ENCODE measurements at regions not wholly inside any gene's neighbourhood (a gene's known extent, or its start where the extent isn't known, plus 50 kb on each side); places are given as distances from the start of the nearest gene placed in this dataset.
"Not testable (repeated sequence)": the region's sequence is repeated elsewhere in the genome, so short reads cannot be mapped to it uniquely, and the experiment has no call there.

DNA sequence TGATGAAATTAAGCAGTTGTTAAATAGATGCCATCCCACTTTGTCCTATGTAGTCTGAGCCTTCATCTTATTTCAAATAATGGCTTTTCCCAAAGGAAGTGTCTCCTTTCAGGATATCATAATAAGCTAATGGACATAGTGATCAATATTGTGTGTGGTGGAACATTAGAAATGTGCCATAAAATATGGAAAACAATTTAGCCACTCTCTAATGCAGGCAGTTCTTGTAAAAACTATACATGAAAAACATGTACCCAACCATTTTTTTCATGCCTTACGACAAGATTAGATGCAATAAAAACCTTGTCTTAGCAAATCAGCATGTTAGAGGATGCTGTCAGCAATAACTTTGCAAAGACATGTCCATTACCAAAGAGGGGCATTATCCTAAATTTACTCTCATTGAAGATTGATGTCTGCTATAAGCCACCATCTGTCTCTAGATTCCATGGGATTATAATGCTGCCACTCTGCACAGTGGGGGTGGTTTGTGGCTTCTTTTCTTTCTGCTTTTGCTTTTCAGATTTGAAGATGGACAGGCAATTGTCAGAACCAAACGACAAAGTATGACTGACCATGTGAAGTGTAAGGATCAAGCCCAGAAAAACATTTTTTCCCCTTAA is 724.0 kb upstream of the ZNF608 start:
- Mint-ChIP-seq H3K4me3 (no peak overlapping the region), H3K9me3 (no peaks in the 10 kb centered on the region), H3K36me3 (ENCODE audit: low read depth) (no peaks in the 10 kb centered on the region), H3K27ac (no peak overlapping the region), H3K27me3 (ENCODE audit: low read depth) (no peaks in the 10 kb centered on the region), H3K4me1 (ENCODE audit: low read depth) (no peaks in the 10 kb centered on the region)

DNA sequence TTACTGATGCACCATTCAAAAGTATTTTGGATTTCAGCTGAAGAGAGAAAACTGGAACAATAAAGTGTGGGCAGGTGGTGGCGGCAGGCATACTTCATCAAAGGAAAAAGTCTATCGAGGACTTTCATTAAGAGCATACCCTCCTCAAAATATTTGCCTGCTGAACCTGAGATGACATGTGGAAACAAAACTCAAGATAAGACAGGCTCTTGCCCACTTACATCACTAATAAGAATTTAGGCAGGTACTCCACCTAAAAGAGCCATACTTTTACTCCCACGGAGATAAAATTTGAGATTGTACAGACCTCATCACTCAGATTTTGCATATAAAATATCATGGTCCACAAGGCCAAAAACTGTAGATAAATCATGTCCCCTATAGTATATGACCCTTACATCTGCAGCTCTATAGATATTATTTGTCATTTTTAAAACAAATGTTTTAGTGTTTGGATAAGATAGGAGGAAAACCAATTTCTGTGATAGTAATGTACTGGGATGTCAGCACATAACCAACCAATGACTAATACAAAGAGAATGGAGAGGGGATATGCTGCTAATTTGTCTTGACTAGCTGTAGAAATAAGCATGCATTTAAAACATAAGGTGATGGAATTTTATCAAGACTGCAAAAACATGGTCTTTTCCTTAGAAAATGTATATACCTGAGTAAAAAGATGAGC is 730.6 kb upstream of the ZNF608 start:
- peaks cover 8% of the 10 kb centered on the region for H3K9me3 Mint-ChIP-seq
- no peaks in the 10 kb centered on the region for H3K27me3 Mint-ChIP-seq (ENCODE audit: low read depth)
- no peak overlapping the region for H3K4me3 Mint-ChIP-seq
- H3K27ac Mint-ChIP-seq = no peak overlapping the region
- no peaks in the 10 kb centered on the region for H3K36me3 Mint-ChIP-seq (ENCODE audit: low read depth)
- no peaks in the 10 kb centered on the region for H3K4me1 Mint-ChIP-seq (ENCODE audit: low read depth)

DNA sequence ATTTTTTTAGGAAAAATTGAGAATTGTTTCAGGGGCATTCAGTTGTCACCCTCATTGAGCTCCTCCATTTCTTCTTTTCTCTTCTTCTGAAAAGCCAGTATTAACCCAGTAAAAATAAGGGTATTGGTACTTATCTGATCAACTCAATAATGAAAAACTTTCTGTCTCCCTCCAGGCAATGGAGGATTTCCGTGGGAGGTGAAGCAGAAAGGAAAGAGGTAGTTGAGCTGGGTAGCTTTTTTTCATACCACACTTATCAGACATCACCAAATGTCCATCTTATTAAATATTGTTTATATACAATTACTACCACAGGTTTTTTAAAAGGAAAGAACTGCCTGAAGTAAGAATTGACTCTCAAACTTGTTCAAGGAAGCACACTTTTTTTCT is 731.1 kb upstream of the ZNF608 start:
- Mint-ChIP-seq H3K9me3 (peaks cover 8% of the 10 kb centered on the region), H3K27ac (no peak overlapping the region), H3K27me3 (ENCODE audit: low read depth) (no peaks in the 10 kb centered on the region), H3K36me3 (ENCODE audit: low read depth) (no peaks in the 10 kb centered on the region), H3K4me3 (no peak overlapping the region), H3K4me1 (ENCODE audit: low read depth) (no peaks in the 10 kb centered on the region)

DNA sequence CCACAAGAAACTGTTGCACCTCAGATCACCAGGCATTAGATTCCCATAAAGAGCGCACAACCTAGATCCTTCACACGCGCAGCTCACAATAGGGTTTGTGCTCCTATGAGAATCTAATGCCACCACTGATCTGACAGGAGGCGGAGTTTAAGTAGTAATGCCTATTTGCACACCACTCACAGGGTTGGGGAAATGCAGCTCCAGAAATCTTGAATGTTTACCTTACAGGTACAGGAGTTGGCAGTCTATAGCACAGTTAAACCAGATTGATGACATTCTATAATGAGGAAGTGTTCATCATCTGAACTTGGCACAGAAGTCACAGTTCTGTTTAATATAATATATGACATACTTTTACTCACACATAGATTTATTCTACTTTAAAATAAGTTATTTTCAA is 732.2 kb upstream of the ZNF608 start:
- H3K4me1 Mint-ChIP-seq (ENCODE audit: low read depth) = no peaks in the 10 kb centered on the region
- H3K36me3 Mint-ChIP-seq (ENCODE audit: low read depth) = no peaks in the 10 kb centered on the region
- H3K27me3 Mint-ChIP-seq (ENCODE audit: low read depth) = no peaks in the 10 kb centered on the region
- H3K4me3 Mint-ChIP-seq = no peak overlapping the region
- H3K27ac Mint-ChIP-seq = no peak overlapping the region
- H3K9me3 Mint-ChIP-seq = peaks cover 8% of the 10 kb centered on the region

DNA sequence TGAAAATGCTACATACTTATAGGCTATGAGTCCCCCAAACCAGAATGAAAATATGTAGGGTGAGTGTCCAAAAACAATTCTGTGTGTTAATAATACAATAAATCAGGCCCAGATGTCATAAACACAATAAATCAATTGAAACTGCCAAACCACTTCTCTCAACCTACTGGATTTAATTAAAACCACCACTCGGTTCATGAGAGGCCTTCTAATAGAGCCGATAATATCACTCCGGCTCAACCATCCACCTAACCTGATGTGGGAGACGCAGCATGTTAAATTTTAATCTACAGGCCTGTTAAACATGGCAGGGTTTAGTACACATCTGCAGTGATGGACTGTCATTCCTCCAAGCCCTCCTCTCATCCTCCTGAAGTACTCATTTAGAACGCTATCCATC is 734.5 kb upstream of the ZNF608 start:
- Mint-ChIP-seq H3K4me1 (ENCODE audit: low read depth) (no peaks in the 10 kb centered on the region), H3K36me3 (ENCODE audit: low read depth) (no peaks in the 10 kb centered on the region), H3K27me3 (ENCODE audit: low read depth) (no peaks in the 10 kb centered on the region), H3K27ac (no peak overlapping the region), H3K9me3 (peaks cover 8% of the 10 kb centered on the region), H3K4me3 (no peak overlapping the region)

DNA sequence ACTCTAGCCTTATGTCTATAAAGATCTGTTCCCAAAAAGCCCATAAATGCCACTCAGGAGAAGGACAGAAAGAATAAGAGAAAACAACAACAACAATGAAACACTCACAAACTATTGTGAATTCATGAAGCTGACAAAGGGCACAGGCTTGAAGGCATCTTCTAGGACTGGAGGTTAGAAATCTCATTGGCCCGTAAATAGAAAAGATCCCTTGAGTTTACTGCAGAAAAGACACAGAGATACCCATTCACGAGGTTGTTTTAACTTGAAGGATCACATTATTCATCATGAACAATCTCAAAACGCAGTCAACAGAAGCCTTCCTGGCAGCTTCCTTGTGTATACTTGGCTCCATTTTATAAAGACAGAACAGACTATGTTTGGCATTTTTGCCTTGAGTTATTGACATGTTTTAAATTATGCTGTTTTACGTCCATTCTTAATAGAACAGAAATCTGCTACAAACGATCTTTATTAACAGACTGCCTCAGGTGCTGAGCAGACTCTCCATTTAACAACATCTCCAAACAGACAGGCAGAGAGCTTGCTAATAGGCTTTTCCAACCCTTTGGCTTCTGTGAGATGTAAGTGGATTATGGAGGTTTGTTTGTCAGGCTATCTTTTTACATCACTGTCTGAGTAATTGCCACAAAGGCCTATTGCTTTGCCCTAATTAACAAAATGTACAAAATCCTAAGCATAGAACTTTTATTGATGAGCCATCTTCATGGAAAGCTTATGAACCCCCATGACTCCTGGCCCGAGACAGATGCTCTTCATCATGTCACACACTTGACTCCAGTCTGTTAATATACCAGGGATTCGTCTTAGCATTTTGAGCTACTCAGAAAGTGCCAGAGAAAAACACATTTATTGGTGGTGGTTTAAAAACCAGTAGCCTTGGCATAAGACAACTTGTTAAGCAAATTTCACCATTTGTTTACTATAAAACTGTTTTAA is 735.3 kb upstream of the ZNF608 start:
- no peaks in the 10 kb centered on the region for H3K27me3 Mint-ChIP-seq (ENCODE audit: low read depth)
- H3K4me1 Mint-ChIP-seq (ENCODE audit: low read depth) = no peaks in the 10 kb centered on the region
- no peak overlapping the region for H3K27ac Mint-ChIP-seq
- H3K36me3 Mint-ChIP-seq (ENCODE audit: low read depth) = no peaks in the 10 kb centered on the region
- H3K9me3 Mint-ChIP-seq = peaks cover 8% of the 10 kb centered on the region
- no peak overlapping the region for H3K4me3 Mint-ChIP-seq

DNA sequence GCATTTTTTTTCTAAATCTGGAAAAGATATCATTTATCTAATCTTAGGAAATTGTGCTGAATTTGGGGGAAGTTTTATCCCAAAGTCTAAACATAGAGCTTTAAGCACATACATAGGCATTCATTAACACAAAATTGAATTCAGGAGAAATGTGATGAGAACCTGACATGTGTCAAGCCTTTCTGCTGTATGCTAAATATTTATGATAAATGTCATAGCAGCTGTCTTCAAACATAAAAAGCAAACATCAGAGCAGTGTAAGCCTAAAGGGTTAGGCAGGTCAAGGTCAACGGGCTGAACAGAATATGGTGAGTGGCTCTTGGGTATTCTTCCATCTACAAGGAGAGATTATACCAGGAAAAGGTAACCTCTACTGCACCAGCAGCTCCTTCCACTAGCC is 737.2 kb upstream of the ZNF608 start:
- H3K4me1 Mint-ChIP-seq (ENCODE audit: low read depth) = no peaks in the 10 kb centered on the region
- H3K27me3 Mint-ChIP-seq (ENCODE audit: low read depth) = no peaks in the 10 kb centered on the region
- H3K36me3 Mint-ChIP-seq (ENCODE audit: low read depth) = no peaks in the 10 kb centered on the region
- no peak overlapping the region for H3K27ac Mint-ChIP-seq
- no peak overlapping the region for H3K4me3 Mint-ChIP-seq
- peaks cover 5% of the 10 kb centered on the region for H3K9me3 Mint-ChIP-seq

DNA sequence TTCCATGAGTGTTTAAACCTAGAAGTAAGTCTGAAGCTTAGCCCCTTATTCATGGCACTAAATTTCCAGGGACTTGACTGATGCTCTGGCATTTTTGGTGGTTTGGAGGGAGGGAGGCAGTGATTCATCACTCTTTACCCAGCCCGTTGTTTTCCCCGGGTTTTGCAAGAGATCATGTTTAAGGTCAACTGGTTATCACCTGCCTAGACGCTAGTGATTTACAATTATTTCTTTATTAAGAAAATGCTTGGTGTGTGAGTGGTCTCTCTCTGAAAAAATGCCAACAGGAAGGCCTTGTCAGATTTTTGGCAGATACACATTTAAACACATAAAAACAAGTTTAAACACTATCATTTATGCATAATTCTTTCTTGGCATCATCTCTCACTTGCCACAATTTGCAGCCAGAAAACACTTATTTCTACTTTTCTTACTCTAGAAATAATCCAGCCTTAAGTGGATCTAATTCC is 737.9 kb upstream of the ZNF608 start:
- H3K36me3 Mint-ChIP-seq (ENCODE audit: low read depth) = no peaks in the 10 kb centered on the region
- H3K4me1 Mint-ChIP-seq (ENCODE audit: low read depth) = no peaks in the 10 kb centered on the region
- no peaks in the 10 kb centered on the region for H3K27me3 Mint-ChIP-seq (ENCODE audit: low read depth)
- peaks cover 4% of the 10 kb centered on the region for H3K9me3 Mint-ChIP-seq
- H3K27ac Mint-ChIP-seq = no peak overlapping the region
- no peak overlapping the region for H3K4me3 Mint-ChIP-seq

DNA sequence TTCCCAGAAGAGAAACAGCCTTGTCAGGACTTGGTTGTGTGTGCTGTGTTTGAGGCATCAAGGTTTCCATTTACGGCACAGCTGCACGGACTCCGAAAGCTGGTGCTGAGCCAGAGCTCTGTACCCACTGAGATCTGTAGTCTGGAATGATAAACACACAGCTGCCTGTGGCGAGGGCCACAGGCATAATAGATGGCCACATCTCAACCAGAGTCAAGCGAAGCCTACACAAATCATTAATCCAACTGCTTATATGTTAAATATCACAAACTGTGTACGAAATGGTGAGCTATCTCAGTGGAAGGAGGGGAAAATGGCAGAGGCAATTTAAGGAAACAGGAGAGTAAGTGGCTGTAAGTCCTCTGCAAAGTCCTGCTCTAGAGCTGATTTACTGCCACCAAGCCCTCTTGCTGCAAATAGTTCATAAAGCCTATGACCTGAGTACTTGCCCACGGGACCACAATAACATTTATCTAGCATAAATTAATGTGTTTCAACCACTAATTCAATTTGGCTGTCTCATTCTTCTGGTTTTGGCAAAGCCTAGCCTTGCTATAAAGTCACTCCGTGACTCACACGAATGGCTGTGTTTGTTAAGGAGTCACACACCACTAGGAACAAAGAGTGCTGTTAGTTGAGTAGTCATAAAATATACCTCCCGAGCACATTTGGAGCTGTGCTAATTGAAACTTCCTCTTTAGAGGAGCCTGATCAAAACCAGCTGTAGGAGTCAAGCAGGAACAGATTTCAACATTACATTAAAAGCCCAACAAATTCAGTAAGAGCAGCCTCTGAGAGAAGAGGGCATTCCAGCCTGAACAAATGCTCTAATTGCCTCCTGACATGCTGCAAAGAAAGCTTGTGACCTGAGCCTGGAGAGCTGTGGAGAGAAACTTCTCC is 738.6 kb upstream of the ZNF608 start:
- H3K4me1 Mint-ChIP-seq (ENCODE audit: low read depth) = no peaks in the 10 kb centered on the region
- no peak overlapping the region for H3K4me3 Mint-ChIP-seq
- H3K27ac Mint-ChIP-seq = no peak overlapping the region
- no peaks in the 10 kb centered on the region for H3K27me3 Mint-ChIP-seq (ENCODE audit: low read depth)
- H3K36me3 Mint-ChIP-seq (ENCODE audit: low read depth) = no peaks in the 10 kb centered on the region
- peaks cover 4% of the 10 kb centered on the region for H3K9me3 Mint-ChIP-seq

DNA sequence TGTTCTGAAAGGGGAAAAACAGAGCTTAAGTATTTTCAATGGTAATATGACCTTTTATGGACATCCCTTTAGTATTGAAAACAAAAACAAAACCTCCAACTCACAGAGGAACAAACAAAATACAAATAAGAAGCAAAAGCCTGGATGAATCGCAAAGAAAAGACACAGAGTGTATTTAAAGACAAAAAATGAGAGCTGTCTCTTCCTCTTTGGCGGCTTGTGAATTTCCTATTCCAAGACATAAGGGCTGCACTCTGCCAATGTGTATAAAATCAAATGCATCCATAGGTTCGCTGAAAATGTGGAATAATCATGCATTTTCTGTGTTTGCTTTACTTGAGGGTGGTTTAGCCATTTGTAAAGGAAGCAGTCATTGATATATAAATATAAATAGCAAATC is 739.3 kb upstream of the ZNF608 start:
- Mint-ChIP-seq H3K27me3 (ENCODE audit: low read depth) (no peaks in the 10 kb centered on the region), H3K36me3 (ENCODE audit: low read depth) (no peaks in the 10 kb centered on the region), H3K4me3 (no peak overlapping the region), H3K27ac (no peak overlapping the region), H3K9me3 (peaks cover under 1% of the 10 kb centered on the region), H3K4me1 (ENCODE audit: low read depth) (no peaks in the 10 kb centered on the region)

DNA sequence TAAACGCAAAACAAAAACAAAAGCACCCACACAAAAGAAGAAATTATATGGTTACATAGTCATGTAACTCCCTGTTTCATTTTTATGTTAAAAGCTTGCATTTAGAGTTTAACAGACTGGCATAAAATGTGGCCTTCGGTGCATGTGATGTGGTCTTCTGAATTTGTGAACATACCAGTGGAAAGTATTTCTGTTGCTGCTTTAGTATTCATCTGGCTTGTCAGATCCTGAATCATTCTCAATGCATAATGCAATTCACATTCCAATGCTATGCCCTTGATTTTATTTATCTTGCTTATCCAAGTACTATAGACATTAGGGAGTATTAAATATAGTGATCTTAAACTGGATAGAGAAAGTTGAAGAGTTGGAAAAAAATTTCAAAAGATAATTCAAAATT is 740.2 kb upstream of the ZNF608 start:
- no peak overlapping the region for H3K4me3 Mint-ChIP-seq
- H3K4me1 Mint-ChIP-seq (ENCODE audit: low read depth) = no peaks in the 10 kb centered on the region
- H3K27me3 Mint-ChIP-seq (ENCODE audit: low read depth) = no peaks in the 10 kb centered on the region
- H3K9me3 Mint-ChIP-seq = no peaks in the 10 kb centered on the region
- no peak overlapping the region for H3K27ac Mint-ChIP-seq
- H3K36me3 Mint-ChIP-seq (ENCODE audit: low read depth) = no peaks in the 10 kb centered on the region

DNA sequence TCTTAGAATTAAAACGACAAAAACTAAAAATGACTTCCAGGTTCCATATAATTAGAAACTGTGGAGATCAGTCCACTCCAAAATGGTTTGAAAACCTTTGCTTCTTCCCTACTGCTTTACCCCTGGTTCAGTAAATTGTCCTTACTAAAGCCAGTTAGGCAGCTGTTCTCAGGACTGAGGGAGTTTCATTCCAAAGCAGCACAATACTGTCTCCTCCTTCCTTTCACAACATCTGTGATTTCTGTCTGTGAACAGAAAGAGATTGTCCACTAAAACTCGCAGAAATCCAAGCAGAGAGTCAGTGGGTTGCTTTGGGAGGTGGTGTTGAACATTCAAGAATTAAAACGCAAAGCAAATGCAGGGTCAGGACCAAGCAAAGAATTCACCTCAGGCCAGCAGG is 740.8 kb upstream of the ZNF608 start:
- H3K9me3 Mint-ChIP-seq = no peaks in the 10 kb centered on the region
- no peak overlapping the region for H3K27ac Mint-ChIP-seq
- H3K36me3 Mint-ChIP-seq (ENCODE audit: low read depth) = no peaks in the 10 kb centered on the region
- H3K4me3 Mint-ChIP-seq = no peak overlapping the region
- no peaks in the 10 kb centered on the region for H3K4me1 Mint-ChIP-seq (ENCODE audit: low read depth)
- H3K27me3 Mint-ChIP-seq (ENCODE audit: low read depth) = no peaks in the 10 kb centered on the region

DNA sequence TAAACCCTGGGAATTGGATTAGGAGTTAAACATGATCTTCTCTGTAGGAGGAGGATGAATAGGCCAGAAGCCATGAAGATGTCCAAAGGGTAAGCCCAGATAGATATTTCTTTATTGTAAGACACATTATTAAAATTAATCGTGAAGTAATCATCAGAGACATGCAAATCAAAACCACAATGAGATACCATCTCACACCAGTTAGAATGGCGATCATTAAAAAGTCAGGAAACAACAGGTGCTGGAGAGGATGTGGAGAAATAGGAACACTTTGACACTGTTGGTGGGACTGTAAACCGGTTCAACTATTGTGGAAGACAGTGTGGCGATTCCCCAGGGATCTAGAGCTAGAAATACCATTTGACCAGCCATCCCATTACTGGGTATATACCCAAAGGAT is 741.2 kb upstream of the ZNF608 start:
- H3K4me3 Mint-ChIP-seq; H3K27me3 Mint-ChIP-seq (ENCODE audit: low read depth); H3K9me3 Mint-ChIP-seq; H3K27ac Mint-ChIP-seq; H3K4me1 Mint-ChIP-seq (ENCODE audit: low read depth); H3K36me3 Mint-ChIP-seq (ENCODE audit: low read depth): not testable (repeated sequence)

DNA sequence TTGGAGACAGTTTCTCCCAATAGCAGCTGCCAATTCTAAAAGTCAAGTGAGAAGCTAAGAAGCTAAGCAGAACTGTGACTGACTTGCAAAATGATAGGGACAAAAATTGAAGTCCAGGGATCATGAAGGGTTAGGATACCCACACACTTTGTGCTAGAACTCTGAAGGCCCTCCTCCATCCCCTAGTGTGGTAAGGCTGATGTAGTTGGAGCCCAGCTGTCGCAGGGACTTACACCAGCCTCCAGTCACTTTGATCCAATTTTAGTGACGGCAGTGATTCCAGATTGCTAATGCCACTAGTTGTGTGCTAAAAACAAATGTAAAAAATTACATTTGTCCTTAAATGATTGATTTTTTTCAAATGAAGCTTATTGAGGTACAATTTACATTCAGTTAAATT is 742.7 kb upstream of the ZNF608 start:
- H3K4me1 Mint-ChIP-seq (ENCODE audit: low read depth) = no peaks in the 10 kb centered on the region
- H3K27me3 Mint-ChIP-seq (ENCODE audit: low read depth) = no peaks in the 10 kb centered on the region
- H3K27ac Mint-ChIP-seq = no peak overlapping the region
- H3K4me3 Mint-ChIP-seq = no peak overlapping the region
- no peaks in the 10 kb centered on the region for H3K9me3 Mint-ChIP-seq
- H3K36me3 Mint-ChIP-seq (ENCODE audit: low read depth) = no peaks in the 10 kb centered on the region
